Mesenchymal stem cell (in vitro differentiated cells and primary cell): ENCODE measurements at regions not wholly inside any gene's neighbourhood (a gene's known extent, or its start where the extent isn't known, plus 50 kb on each side); places are given as distances from the start of the nearest gene placed in this dataset.

Source experiments
- DNase-seq: peaks from one replicate; pipeline ENCODE4 v3.0.0-alpha.2; 2013
- H2AFZ ChIP-seq: one replicate; pipeline ENCODE4 v1.6.1; 2013; ENCODE audit warnings: low read depth, mild to moderate bottlenecking, control low read depth, inconsistent platforms, low read length, moderate library complexity
- H2AK5ac ChIP-seq: 2 replicates; pipeline ENCODE4 v1.6.1; 2013; ENCODE audit warnings: low read length, moderate library complexity, mild to moderate bottlenecking, inconsistent platforms; ENCODE audit not compliant: severe bottlenecking
- H2BK120ac ChIP-seq: one replicate; pipeline ENCODE4 v1.6.1; 2013; ENCODE audit warnings: low read depth, mild to moderate bottlenecking, inconsistent platforms, low read length, moderate library complexity
- H2BK12ac ChIP-seq, 2 experiments: one replicate each; pipeline ENCODE4 v1.6.1; 2013; ENCODE audit warnings: inconsistent platforms in 2 of 2, low read length in 2 of 2, mild to moderate bottlenecking in 2 of 2, moderate library complexity in 2 of 2, control low read depth in 1 of 2
- H2BK15ac ChIP-seq: one replicate; pipeline ENCODE4 v1.6.1; 2013; ENCODE audit warnings: mild to moderate bottlenecking, low read depth, inconsistent platforms; ENCODE audit not compliant: poor library complexity, severe bottlenecking
- H2BK5ac ChIP-seq: 2 replicates; pipeline ENCODE4 v1.6.1; 2013; ENCODE audit warnings: low read depth, mild to moderate bottlenecking, low read length, control low read depth, inconsistent platforms; ENCODE audit not compliant: poor library complexity, severe bottlenecking
- H3K14ac ChIP-seq, 2 experiments: one replicate each; pipeline ENCODE4 v1.6.1; 2013; ENCODE audit warnings: inconsistent platforms in 2 of 2, low read length in 2 of 2, control low read depth in 1 of 2, mild to moderate bottlenecking in 1 of 2, moderate library complexity in 1 of 2
- H3K18ac ChIP-seq, 2 experiments: one replicate each; pipeline ENCODE4 v1.6.1; 2013; ENCODE audit warnings: inconsistent platforms in 2 of 2, low read length in 2 of 2, control low read depth in 1 of 2, low read depth in 1 of 2, mild to moderate bottlenecking in 1 of 2
- H3K23ac ChIP-seq, 2 experiments: one replicate each; pipeline ENCODE4 v1.6.1; 2013; ENCODE audit warnings: inconsistent platforms in 2 of 2, low read length in 2 of 2, mild to moderate bottlenecking in 2 of 2, moderate library complexity in 2 of 2, control low read depth in 1 of 2
- H3K27ac ChIP-seq: 2 replicates; pipeline ENCODE4 v1.5.1; 2013; ENCODE audit warnings: mild to moderate bottlenecking, moderate library complexity, low read length, control low read depth, inconsistent platforms; ENCODE audit not compliant: poor library complexity, severe bottlenecking
- H3K27me3 ChIP-seq, 2 experiments: 2 replicates each; pipeline versions ENCODE4 v1.6.1 to v1.7.0; 2013; ENCODE audit warnings: low read length in 2 of 2, mild to moderate bottlenecking in 2 of 2, moderate library complexity in 2 of 2, control low read depth in 1 of 2, inconsistent platforms in 1 of 2; ENCODE audit not compliant: control insufficient read depth in 1 of 2, insufficient read depth in 1 of 2
- H3K36me3 ChIP-seq, 2 experiments: 2 replicates each; pipeline versions ENCODE4 v1.6.1 to v1.7.0; 2013; ENCODE audit warnings: low read length in 2 of 2, control low read depth in 1 of 2, inconsistent platforms in 1 of 2, low read depth in 1 of 2, mild to moderate bottlenecking in 1 of 2; ENCODE audit not compliant: insufficient read depth in 2 of 2, control insufficient read depth in 1 of 2
- H3K4ac ChIP-seq, 2 experiments: one replicate each; pipeline ENCODE4 v1.6.1; 2013; ENCODE audit warnings: inconsistent platforms in 2 of 2, low read length in 2 of 2, mild to moderate bottlenecking in 2 of 2, moderate library complexity in 2 of 2, control low read depth in 1 of 2, low read depth in 1 of 2
- H3K4me1 ChIP-seq: 2 replicates; pipeline ENCODE4 v1.6.1; 2013; ENCODE audit warnings: low read depth, low read length, control low read depth; ENCODE audit not compliant: control insufficient read depth, insufficient read depth
- H3K4me2 ChIP-seq: 2 replicates; pipeline ENCODE4 v1.6.1; 2013; ENCODE audit warnings: low read length, mild to moderate bottlenecking, inconsistent platforms; ENCODE audit not compliant: poor library complexity, severe bottlenecking
- H3K4me3 ChIP-seq, 2 experiments: 2 replicates each; pipeline versions ENCODE4 v1.5.1 to v1.7.0; 2013; ENCODE audit warnings: low read length in 2 of 2, mild to moderate bottlenecking in 2 of 2, control low read depth in 1 of 2, low read depth in 1 of 2; ENCODE audit not compliant: insufficient read depth in 1 of 2
- H3K79me1 ChIP-seq: replicated peaks from 2 replicates; pipeline ENCODE4 v1.6.1; 2013; ENCODE audit warnings: mild to moderate bottlenecking, control low read depth, low read length, inconsistent platforms; ENCODE audit not compliant: poor library complexity, severe bottlenecking
- H3K9ac ChIP-seq: 2 replicates; pipeline ENCODE4 v1.7.0; 2013; ENCODE audit warnings: mild to moderate bottlenecking, low read length, moderate library complexity
- H3K9me3 ChIP-seq: 2 replicates; pipeline ENCODE4 v1.7.0; 2013; ENCODE audit warnings: mild to moderate bottlenecking, low read length; ENCODE audit not compliant: control insufficient read depth
- H4K8ac ChIP-seq: one replicate; pipeline ENCODE4 v1.6.1; 2013; ENCODE audit warnings: inconsistent platforms, mild to moderate bottlenecking, low read length, moderate library complexity
- H4K91ac ChIP-seq: one replicate; pipeline ENCODE4 v1.6.1; 2013; ENCODE audit warnings: mild to moderate bottlenecking, low read length, inconsistent platforms
- WGBS: methylation state at CpG from one replicate; pipeline ENCODE4 v1.1.7; 2013; ENCODE audit warnings: mixed read lengths; 5-methylcytosine and 5-hydroxymethylcytosine counted together

DNA sequence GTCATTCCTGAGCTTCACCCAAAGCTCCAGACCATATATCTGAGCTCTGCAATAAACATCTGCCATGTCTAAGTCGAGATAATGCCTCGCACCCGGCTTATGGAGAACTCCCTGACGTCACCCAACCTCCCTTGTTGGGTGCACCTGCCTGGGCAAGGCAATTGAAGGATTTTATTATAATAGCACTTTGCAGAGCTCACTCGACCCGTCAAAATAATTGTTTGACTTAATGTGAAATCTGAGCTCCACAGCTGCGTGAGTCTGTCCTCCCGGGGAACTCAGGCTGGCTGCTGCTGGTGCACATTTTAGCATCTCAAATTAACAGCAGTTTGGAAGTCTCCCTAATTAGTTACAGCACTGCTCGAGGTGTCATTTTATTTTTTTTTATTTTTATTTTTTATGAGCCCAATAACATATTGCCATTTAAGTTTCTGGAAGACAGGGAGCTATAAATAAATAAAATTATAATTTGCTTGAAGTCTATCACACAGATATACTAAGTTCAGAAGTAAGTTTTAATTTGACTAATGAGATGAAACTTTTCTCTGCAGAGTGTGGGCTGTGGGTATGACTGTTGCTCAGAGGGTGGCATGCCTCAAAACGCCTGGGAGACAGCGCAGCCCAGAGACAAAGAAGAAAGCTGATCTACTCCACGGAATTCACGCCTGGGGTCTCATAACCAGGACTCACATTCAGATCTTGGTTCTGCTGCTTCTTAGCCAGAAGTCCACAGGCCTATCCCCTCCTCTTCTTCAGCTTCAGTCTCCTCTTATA, 401.4 kb upstream of the C16orf82 start:
- WGBS: 80% methylated on average over 12 of the region's 13 CpGs
- Histone ChIP-seq H3K79me1 (no peaks in the 10 kb centered on the region), H3K9me3 (no peaks in the 10 kb centered on the region)

GRCh38 chr16:26666486-26666885, 400.2 kb upstream of the C16orf82 start:
- Histone ChIP-seq H3K79me1 (no peaks in the 10 kb centered on the region), H3K18ac (no peak overlapping the region), H3K14ac (no peak overlapping the region), H3K9ac (no peak overlapping the region), H2AK5ac (no peak overlapping the region), H3K36me3 (no peaks in the 10 kb centered on the region), H3K27ac (no peak overlapping the region), H2BK5ac (no peak overlapping the region), H2AFZ (no peak overlapping the region), H3K4me3 (no peak overlapping the region), H2BK12ac (no peak overlapping the region), H3K9me3 (no peaks in the 10 kb centered on the region), H2BK120ac (no peak overlapping the region), H3K4me1 (no peaks in the 10 kb centered on the region), H3K23ac (no peak overlapping the region), H2BK15ac (no peak overlapping the region), H4K91ac (no peak overlapping the region), H3K4ac (no peak overlapping the region), H3K4me2 (no peak overlapping the region), H3K27me3 (peaks cover 0 to 2% of the 10 kb centered on the region in 2 experiments), H4K8ac (no peak overlapping the region)
- 71% methylated on average over 2 of the region's 2 CpGs for WGBS
- DNase-seq: no peak

More for the DNA sequence above, 401.4 kb upstream of the C16orf82 start:
- no peaks in the 10 kb centered on the region for H3K4me1 ChIP-seq
- no peak overlapping the region for H3K27ac ChIP-seq
- no peak overlapping the region for H2BK120ac ChIP-seq
- H2AK5ac ChIP-seq: no peak overlapping the region
- no peak overlapping the region for H3K23ac ChIP-seq
- no peak overlapping the region for H3K4me3 ChIP-seq
- H4K91ac ChIP-seq: no peak overlapping the region
- no peak overlapping the region for H3K14ac ChIP-seq
- H2AFZ ChIP-seq: no peak overlapping the region
- no peak overlapping the region for H3K4ac ChIP-seq
- H4K8ac ChIP-seq: no peak overlapping the region
- H2BK5ac ChIP-seq: no peak overlapping the region
- H3K9ac ChIP-seq: no peak overlapping the region
- H2BK15ac ChIP-seq: no peak overlapping the region
- H3K18ac ChIP-seq: no peak overlapping the region
- H2BK12ac ChIP-seq: no peak overlapping the region
- no peak for DNase-seq
- H3K27me3 ChIP-seq: peaks cover 0 to 2% of the 10 kb centered on the region in 2 experiments
- H3K4me2 ChIP-seq: no peak overlapping the region
- H3K36me3 ChIP-seq: no peaks in the 10 kb centered on the region

- Histone ChIP-seq H3K4me3 (no peak overlapping the region), H3K27me3 (peaks cover 0 to 2% of the 10 kb centered on the region in 2 experiments), H3K4ac (no peak overlapping the region), H3K36me3 (no peaks in the 10 kb centered on the region), H3K14ac (no peak overlapping the region), H3K4me1 (no peaks in the 10 kb centered on the region), H3K9ac (no peak overlapping the region), H3K18ac (no peak overlapping the region), H2BK12ac (no peak overlapping the region), H3K27ac (no peak overlapping the region), H3K79me1 (no peaks in the 10 kb centered on the region), H3K9me3 (no peaks in the 10 kb centered on the region), H2AK5ac (no peak overlapping the region), H2BK120ac (no peak overlapping the region), H3K4me2 (no peak overlapping the region), H2BK15ac (no peak overlapping the region), H3K23ac (no peak overlapping the region), H2BK5ac (no peak overlapping the region), H4K91ac (no peak overlapping the region), H4K8ac (no peak overlapping the region), H2AFZ (no peak overlapping the region)
- 80% methylated on average over 9 of the region's 12 CpGs for WGBS
- no peak for DNase-seq
Observed at GRCh38 chr16:26667307-26667706, 399.4 kb upstream of the C16orf82 start.

DNA sequence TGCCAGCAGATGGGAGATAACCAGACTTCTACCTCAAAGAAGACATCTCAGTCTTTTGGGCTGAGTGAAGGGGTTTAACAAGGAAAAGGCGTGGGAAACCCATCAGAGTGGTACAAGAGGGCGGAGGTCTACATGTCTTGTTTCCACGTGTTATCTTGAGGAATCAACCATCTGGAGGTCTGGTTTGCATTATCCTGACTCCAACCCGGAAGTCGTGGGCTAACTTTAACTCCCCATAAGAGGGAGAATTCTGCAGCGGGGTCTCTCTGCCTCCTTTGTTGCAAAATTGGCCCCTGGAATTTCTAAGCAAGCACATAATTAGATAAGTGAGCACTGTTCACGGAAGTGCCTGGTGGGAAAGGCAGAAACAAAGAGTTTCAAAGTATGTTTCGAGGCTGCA, 398.7 kb upstream of the C16orf82 start:
- Histone ChIP-seq H3K4ac (no peak overlapping the region), H2BK120ac (no peak overlapping the region), H3K27me3 (peaks cover 0 to 2% of the 10 kb centered on the region in 2 experiments), H2AK5ac (no peak overlapping the region), H2BK15ac (no peak overlapping the region), H2AFZ (no peak overlapping the region), H3K14ac (no peak overlapping the region), H4K91ac (no peak overlapping the region), H3K4me2 (no peak overlapping the region), H4K8ac (no peak overlapping the region), H3K9ac (no peak overlapping the region), H3K4me3 (no peak overlapping the region), H3K79me1 (no peaks in the 10 kb centered on the region), H2BK12ac (no peak overlapping the region), H3K27ac (no peak overlapping the region), H3K23ac (no peak overlapping the region), H3K9me3 (no peaks in the 10 kb centered on the region), H3K4me1 (no peaks in the 10 kb centered on the region), H3K36me3 (no peaks in the 10 kb centered on the region), H2BK5ac (no peak overlapping the region), H3K18ac (no peak overlapping the region)
- WGBS: 28% methylated on average over 8 of the region's 8 CpGs
- DNase-seq: no peak
